ENCODE measurements at regions not wholly inside any gene's neighbourhood (a gene's known extent, or its start where the extent isn't known, plus 50 kb on each side); places are given as distances from the start of the nearest gene placed in this dataset.

GRCh38 chr6:19086480-19086879 is 699.3 kb downstream of the RNF144B start:
- no peak for TF ChIP-seq CTCF (IDR thresholded peaks at IDR 0.05)
- TF ChIP-seq EP300 (IDR thresholded peaks at IDR 0.05): no peak
- no peak for TF ChIP-seq POLR2A (IDR thresholded peaks at IDR 0.05)

Measured in upper lobe of left lung (tissue), 4 donors.